ENCODE measurements at regions not wholly inside any gene's neighbourhood (a gene's known extent, or its start where the extent isn't known, plus 50 kb on each side); places are given as distances from the start of the nearest gene placed in this dataset.

- Histone ChIP-seq H3K9me3 (no peaks in the 10 kb centered on the region), H3K36me3 (no peaks in the 10 kb centered on the region), H3K4me1 (peaks cover 0 to 10% (median 3%) of the 10 kb centered on the region in 4 donors), H3K27ac (peak overlapping the region; percentile 75 to 84 (median 80)), H3K27me3 (peaks cover 0 to 17% (median 0%) of the 10 kb centered on the region in 3 donors), H3K4me3 (peak overlapping the region in 3 of 4 donors; percentile 9 to 30 (median 22))
- DNase-seq, result peak; percentile 64 to 86
- intact Hi-C loops (cut with DNase I; ENCODE audit: low total_unique reads), result no loop called here
- TF ChIP-seq POLR2AphosphoS5 (IDR thresholded peaks at IDR 0.05), result peak; percentile 53 to 89 (median 78)
- no peak for TF ChIP-seq POLR2A (IDR thresholded peaks at IDR 0.05)
- TF ChIP-seq CTCF (IDR thresholded peaks at IDR 0.05), result no peak
- TF ChIP-seq EP300 (IDR thresholded peaks at IDR 0.05), result no peak
- WGBS, 5 donors, result 52 to 63% (median 61%) methylated on average over 30 to 33 of the region's 33 CpGs
Observed at GRCh38 chr7:155205368-155206317, 92.0 kb upstream of the INSIG1 start.

GRCh38 chr7:155206318-155207020 is 91.2 kb upstream of the INSIG1 start:
- Histone ChIP-seq H3K4me3 (no peak overlapping the region), H3K9me3 (no peaks in the 10 kb centered on the region), H3K27ac (peak overlapping the region; percentile 49 to 84 (median 80)), H3K36me3 (no peaks in the 10 kb centered on the region), H3K4me1 (peaks cover 0 to 10% (median 3%) of the 10 kb centered on the region in 4 donors), H3K27me3 (peaks cover 0 to 26% (median 0%) of the 10 kb centered on the region in 3 donors)
- TF ChIP-seq POLR2A (IDR thresholded peaks at IDR 0.05), result no peak
- TF ChIP-seq EP300 (IDR thresholded peaks at IDR 0.05), result no peak
- peak in 1 of 3 donors; percentile 5 for TF ChIP-seq POLR2AphosphoS5 (IDR thresholded peaks at IDR 0.05)
- no peak for TF ChIP-seq CTCF (IDR thresholded peaks at IDR 0.05)
- intact Hi-C loops (cut with DNase I; ENCODE audit: low total_unique reads), result no loop called here
- 45 to 69% (median 56%) methylated on average over 20 of the region's 20 CpGs for WGBS, 5 donors
- DNase-seq, result peak; percentile 34 to 79

GRCh38 chr7:155207326-155208002 is 90.2 kb upstream of the INSIG1 start:
- 74 to 90% (median 81%) methylated on average over 13 of the region's 13 CpGs for WGBS, 5 donors

More at GRCh38 chr7:155207326-155208002, 90.2 kb upstream of the INSIG1 start:
- no peak for TF ChIP-seq EP300 (IDR thresholded peaks at IDR 0.05)
- TF ChIP-seq CTCF (IDR thresholded peaks at IDR 0.05), result no peak
- no peak for TF ChIP-seq POLR2AphosphoS5 (IDR thresholded peaks at IDR 0.05)
- no peak for TF ChIP-seq POLR2A (IDR thresholded peaks at IDR 0.05)
- intact Hi-C loops (cut with DNase I; ENCODE audit: low total_unique reads), result no loop called here
- peaks cover 0 to 36% (median 0%) of the 10 kb centered on the region in 3 donors for H3K27me3 ChIP-seq
- no peaks in the 10 kb centered on the region for H3K36me3 ChIP-seq
- no peak overlapping the region for H3K4me3 ChIP-seq
- no peaks in the 10 kb centered on the region for H3K9me3 ChIP-seq
- peak overlapping the region in 4 of 5 donors; percentile 30 to 84 (median 81) for H3K27ac ChIP-seq
- no peak for DNase-seq
- peaks cover 0 to 10% (median 3%) of the 10 kb centered on the region in 4 donors for H3K4me1 ChIP-seq
